ENCODE measurements at regions not wholly inside any gene's neighbourhood (a gene's known extent, or its start where the extent isn't known, plus 50 kb on each side); places are given as distances from the start of the nearest gene placed in this dataset.

DNA sequence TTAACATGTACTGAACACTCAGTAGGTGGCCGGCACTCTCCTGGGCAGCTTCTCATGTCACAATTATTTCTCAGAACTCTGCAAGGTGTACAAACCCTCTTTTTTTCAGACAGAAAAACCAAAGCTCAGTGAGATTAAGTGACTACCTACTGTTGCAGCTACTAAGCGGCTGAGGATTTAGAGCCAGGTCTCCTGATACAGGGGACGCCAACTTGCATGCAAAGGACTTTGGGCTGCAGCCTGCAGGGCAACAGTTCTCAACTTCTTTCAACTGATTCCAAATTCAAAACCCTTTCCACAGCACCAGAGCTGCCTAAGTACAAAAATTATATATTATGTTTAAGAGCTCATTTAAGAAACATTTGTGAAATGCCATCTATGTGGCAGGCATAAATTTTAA lies 177.6 kb downstream of the SUCLG1 start:
- TF ChIP-seq POLR2A (IDR thresholded peaks at IDR 0.05; ENCODE audit: low read length): no peak
- no peak for TF ChIP-seq GATA1 (IDR thresholded peaks at IDR 0.05; ENCODE audit: low read depth, low read length)
